HUES6 (cell line): ENCODE measurements at regions not wholly inside any gene's neighbourhood (a gene's known extent, or its start where the extent isn't known, plus 50 kb on each side); places are given as distances from the start of the nearest gene placed in this dataset.
"Not testable (repeated sequence)": the region's sequence is repeated elsewhere in the genome, so short reads cannot be mapped to it uniquely, and the experiment has no call there.

Experiments
- H3K27ac ChIP-seq: 2 replicates; pipeline ENCODE4 v1.7.0; 2013; ENCODE audit warnings: low read depth, mild to moderate bottlenecking, low read length, inconsistent platforms
- H3K27me3 ChIP-seq: 2 replicates; pipeline ENCODE4 v1.6.1; 2013; ENCODE audit warnings: low read length; ENCODE audit not compliant: control insufficient read depth, insufficient read depth
- H3K36me3 ChIP-seq: 2 replicates; pipeline ENCODE4 v1.6.1; 2013; ENCODE audit warnings: low read length; ENCODE audit not compliant: control insufficient read depth, insufficient read depth
- H3K4me1 ChIP-seq: 2 replicates; pipeline ENCODE4 v1.6.1; 2013; ENCODE audit warnings: low read length; ENCODE audit not compliant: control insufficient read depth, insufficient read depth
- H3K4me3 ChIP-seq: 2 replicates; pipeline ENCODE4 v1.5.1; 2013; ENCODE audit warnings: low read depth, low read length
- H3K9ac ChIP-seq: one replicate; pipeline ENCODE4 v1.6.1; 2013; ENCODE audit warnings: mild to moderate bottlenecking, low read length
- H3K9me3 ChIP-seq: 2 replicates; pipeline ENCODE4 v1.6.1; 2013; ENCODE audit warnings: low read depth, low read length; ENCODE audit not compliant: control insufficient read depth, insufficient read depth

- Histone ChIP-seq H3K9me3 (no peaks in the 10 kb centered on the region), H3K27ac (no peak overlapping the region), H3K9ac (no peak overlapping the region), H3K4me3 (no peak overlapping the region), H3K27me3 (no peaks in the 10 kb centered on the region), H3K36me3 (no peaks in the 10 kb centered on the region), H3K4me1 (no peaks in the 10 kb centered on the region; the same call in 1 of the 2 replicates)
These were observed 259.2 kb downstream of the ADGRL2 start for GRCh38 chr1:82059959-82060358.

DNA sequence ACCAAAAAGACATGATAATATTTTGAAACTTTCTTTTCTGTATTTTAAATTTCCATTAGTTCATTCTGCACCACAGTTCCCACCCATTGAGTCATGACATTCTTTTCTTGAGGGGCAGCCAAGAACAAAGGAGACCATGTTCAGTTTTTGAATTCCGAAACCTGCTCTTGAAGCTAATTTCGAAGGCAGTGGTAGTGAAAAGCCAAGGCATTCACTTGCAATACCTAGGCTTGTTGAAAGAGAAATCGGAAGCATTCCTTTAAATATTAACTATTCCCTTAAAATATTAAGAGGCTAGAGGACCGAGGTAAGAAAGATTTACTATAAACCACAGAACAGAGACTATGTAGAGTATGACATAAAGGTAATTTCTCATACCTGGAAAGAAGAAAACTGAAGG lies 256.3 kb downstream of the ADGRL2 start:
- no peak overlapping the region for H3K4me3 ChIP-seq
- no peaks in the 10 kb centered on the region; the same call in 1 of the 2 replicates for H3K4me1 ChIP-seq
- H3K9me3 ChIP-seq = no peaks in the 10 kb centered on the region
- no peak overlapping the region for H3K27ac ChIP-seq
- H3K27me3 ChIP-seq = no peaks in the 10 kb centered on the region
- H3K36me3 ChIP-seq = no peaks in the 10 kb centered on the region
- H3K9ac ChIP-seq = no peak overlapping the region

GRCh38 chr1:82055375-82055774 lies 254.6 kb downstream of the ADGRL2 start:
- not testable (repeated sequence) for H3K27ac ChIP-seq, H3K4me3 ChIP-seq, H3K36me3 ChIP-seq, H3K9ac ChIP-seq, H3K27me3 ChIP-seq, H3K9me3 ChIP-seq, H3K4me1 ChIP-seq

- no peaks in the 10 kb centered on the region for H3K27me3 ChIP-seq
- H3K36me3 ChIP-seq = no peaks in the 10 kb centered on the region
- no peak overlapping the region for H3K4me3 ChIP-seq
- H3K9ac ChIP-seq = no peak overlapping the region
- H3K9me3 ChIP-seq = no peaks in the 10 kb centered on the region
- no peak overlapping the region for H3K27ac ChIP-seq
- H3K4me1 ChIP-seq = no peaks in the 10 kb centered on the region
These were observed 251.8 kb downstream of the ADGRL2 start for GRCh38 chr1:82052563-82052962.

DNA sequence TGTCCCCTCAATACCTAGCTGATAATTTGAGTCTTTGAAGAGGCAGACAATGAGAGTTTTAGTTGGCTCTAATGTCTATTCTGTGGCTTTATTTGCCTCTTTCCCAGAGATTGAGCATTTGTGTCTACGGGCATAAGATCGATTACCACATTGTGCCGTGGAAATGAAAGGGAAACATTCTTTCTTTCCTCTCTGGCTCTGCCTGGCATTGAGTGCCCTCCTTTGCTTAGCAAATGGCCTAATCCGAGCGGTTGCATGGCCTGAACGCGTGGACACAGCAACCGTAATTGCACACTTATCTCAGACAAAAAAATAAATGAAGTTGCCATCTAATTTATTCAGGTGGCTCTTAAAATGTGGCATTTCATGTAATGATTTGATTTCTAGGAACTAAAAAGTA lies 247.9 kb downstream of the ADGRL2 start:
- Histone ChIP-seq H3K4me3 (no peak overlapping the region), H3K9me3 (no peaks in the 10 kb centered on the region), H3K9ac (no peak overlapping the region), H3K27me3 (no peaks in the 10 kb centered on the region), H3K4me1 (no peaks in the 10 kb centered on the region), H3K36me3 (no peaks in the 10 kb centered on the region), H3K27ac (no peak overlapping the region)

DNA sequence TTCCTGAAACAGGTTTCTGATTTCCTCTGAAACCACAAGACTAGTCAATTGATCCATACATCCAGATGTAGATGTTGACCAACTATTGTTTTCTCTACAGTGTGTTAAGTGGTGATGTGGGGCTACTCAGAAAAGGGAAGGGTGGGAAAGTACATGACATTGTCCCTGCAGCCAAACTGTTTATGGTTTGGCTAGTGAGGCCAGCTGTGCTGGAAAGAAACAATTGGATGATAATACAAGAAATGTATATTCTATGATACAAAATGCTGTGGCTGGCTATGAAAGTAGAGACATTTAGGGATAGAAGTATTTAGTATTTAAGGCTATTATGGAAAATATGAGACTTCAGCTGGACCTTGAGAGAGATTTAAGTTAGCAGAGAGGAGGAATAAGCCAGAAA lies 244.5 kb downstream of the ADGRL2 start:
- Histone ChIP-seq H3K36me3 (no peaks in the 10 kb centered on the region), H3K27me3 (no peaks in the 10 kb centered on the region), H3K4me3 (no peak overlapping the region), H3K9me3 (no peaks in the 10 kb centered on the region), H3K27ac (no peak overlapping the region), H3K9ac (no peak overlapping the region), H3K4me1 (no peaks in the 10 kb centered on the region)

- Histone ChIP-seq H3K4me1 (no peaks in the 10 kb centered on the region), H3K27me3 (no peaks in the 10 kb centered on the region), H3K27ac (no peak overlapping the region), H3K36me3 (no peaks in the 10 kb centered on the region), H3K9ac (no peak overlapping the region), H3K4me3 (no peak overlapping the region), H3K9me3 (no peaks in the 10 kb centered on the region)
These were observed 243.8 kb downstream of the ADGRL2 start for GRCh38 chr1:82044536-82044935.

- H3K36me3 ChIP-seq = no peaks in the 10 kb centered on the region
- no peak overlapping the region for H3K27ac ChIP-seq
- H3K9me3 ChIP-seq = no peaks in the 10 kb centered on the region
- H3K4me1 ChIP-seq = no peaks in the 10 kb centered on the region
- H3K4me3 ChIP-seq = no peak overlapping the region
- no peak overlapping the region for H3K9ac ChIP-seq
- H3K27me3 ChIP-seq = no peaks in the 10 kb centered on the region
These were observed 243.4 kb downstream of the ADGRL2 start for GRCh38 chr1:82044111-82044510.

- H3K27me3 ChIP-seq = no peaks in the 10 kb centered on the region
- H3K4me3 ChIP-seq = no peak overlapping the region
- H3K9me3 ChIP-seq = no peaks in the 10 kb centered on the region
- no peaks in the 10 kb centered on the region for H3K36me3 ChIP-seq
- H3K9ac ChIP-seq = no peak overlapping the region
- H3K4me1 ChIP-seq = no peaks in the 10 kb centered on the region
- no peak overlapping the region for H3K27ac ChIP-seq
These were observed 241.7 kb downstream of the ADGRL2 start for GRCh38 chr1:82042306-82043060.
